ENCODE measurements at regions not wholly inside any gene's neighbourhood (a gene's known extent, or its start where the extent isn't known, plus 50 kb on each side); places are given as distances from the start of the nearest gene placed in this dataset.

DNA sequence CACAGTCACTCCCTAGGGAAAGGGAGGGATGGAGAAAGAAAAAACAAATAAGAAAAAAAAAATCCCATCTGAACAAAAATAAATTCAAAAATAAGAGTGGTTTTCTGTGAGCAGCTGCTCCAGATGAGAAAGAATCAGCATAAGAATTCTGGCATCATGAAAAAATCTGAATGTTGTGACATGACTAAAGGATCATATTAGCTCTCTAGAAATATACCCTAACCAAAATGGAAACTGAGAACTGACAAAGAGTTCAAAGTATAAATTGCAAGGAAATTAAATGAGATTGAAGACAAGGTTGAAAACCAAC, 579.0 kb downstream of the UQCRFS1 start:
- intact Hi-C loops (cut with micrococcal nuclease) (no loop called here), dilution Hi-C loops (cut with MboI; ENCODE audit: extremely low pct_ligation_motif_present, low sequenced_read_pairs) (no loop called here)
- TF ChIP-seq JUN (IDR thresholded peaks at IDR 0.05; ENCODE audit: borderline replicate concordance, insufficient read depth, insufficient read length, low read depth) (no peak), GATA2 (IDR thresholded peaks at IDR 0.05; ENCODE audit: insufficient read depth, insufficient read length, low read depth, low read length) (no peak), EZH2 (IDR thresholded peaks at IDR 0.05; ENCODE audit: borderline replicate concordance, low read depth, low read length, severe bottlenecking) (no peak), POLR2AphosphoS5 (IDR thresholded peaks at IDR 0.05; ENCODE audit: insufficient read depth, low read depth, low read length) (no peak), MYC (IDR thresholded peaks at IDR 0.05; ENCODE audit: low read depth, low read length) (no peak)
- TF ChIP-seq, protein P1, sequence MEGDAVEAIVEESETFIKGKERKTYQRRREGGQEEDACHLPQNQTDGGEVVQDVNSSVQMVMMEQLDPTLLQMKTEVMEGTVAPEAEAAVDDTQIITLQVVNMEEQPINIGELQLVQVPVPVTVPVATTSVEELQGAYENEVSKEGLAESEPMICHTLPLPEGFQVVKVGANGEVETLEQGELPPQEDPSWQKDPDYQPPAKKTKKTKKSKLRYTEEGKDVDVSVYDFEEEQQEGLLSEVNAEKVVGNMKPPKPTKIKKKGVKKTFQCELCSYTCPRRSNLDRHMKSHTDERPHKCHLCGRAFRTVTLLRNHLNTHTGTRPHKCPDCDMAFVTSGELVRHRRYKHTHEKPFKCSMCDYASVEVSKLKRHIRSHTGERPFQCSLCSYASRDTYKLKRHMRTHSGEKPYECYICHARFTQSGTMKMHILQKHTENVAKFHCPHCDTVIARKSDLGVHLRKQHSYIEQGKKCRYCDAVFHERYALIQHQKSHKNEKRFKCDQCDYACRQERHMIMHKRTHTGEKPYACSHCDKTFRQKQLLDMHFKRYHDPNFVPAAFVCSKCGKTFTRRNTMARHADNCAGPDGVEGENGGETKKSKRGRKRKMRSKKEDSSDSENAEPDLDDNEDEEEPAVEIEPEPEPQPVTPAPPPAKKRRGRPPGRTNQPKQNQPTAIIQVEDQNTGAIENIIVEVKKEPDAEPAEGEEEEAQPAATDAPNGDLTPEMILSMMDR (IDR thresholded peaks at IDR 0.05; ENCODE audit: extremely low read depth in 1 of 2, insufficient read depth in 1 of 2, low read depth in 1 of 2, low read length in 2 of 2): no peak
- TF ChIP-seq, protein P2, sequence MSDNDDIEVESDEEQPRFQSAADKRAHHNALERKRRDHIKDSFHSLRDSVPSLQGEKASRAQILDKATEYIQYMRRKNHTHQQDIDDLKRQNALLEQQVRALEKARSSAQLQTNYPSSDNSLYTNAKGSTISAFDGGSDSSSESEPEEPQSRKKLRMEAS (IDR thresholded peaks at IDR 0.05; ENCODE audit: insufficient read depth, insufficient read length): no peak
- Histone ChIP-seq H3K9ac (replicated peaks; ENCODE audit: extremely low read depth, insufficient read depth, low read length) (no peak overlapping the region), H3K4me1 (ENCODE audit: control insufficient read depth, extremely low read depth, insufficient read depth, low read length) (no peaks in the 10 kb centered on the region), H3K27ac (ENCODE audit: insufficient read depth, low read depth, low read length) (no peak overlapping the region), H3K36me3 (ENCODE audit: control insufficient read depth in 2 of 2, extremely low read depth in 1 of 2, insufficient read depth in 2 of 2, low read length in 2 of 2) (no peaks in the 10 kb centered on the region), H3K9me3 (replicated peaks; ENCODE audit: control insufficient read depth, insufficient read depth, low read length) (no peaks in the 10 kb centered on the region), H3K79me2 (ENCODE audit: control insufficient read depth, insufficient read depth, low read length) (no peaks in the 10 kb centered on the region), H4K20me1 (replicated peaks; ENCODE audit: control insufficient read depth, extremely low read depth, insufficient read depth, low read length) (no peaks in the 10 kb centered on the region), H3K4me2 (ENCODE audit: insufficient read depth, low read length) (no peak overlapping the region), H3K9me1 (replicated peaks; ENCODE audit: control insufficient read depth, extremely low read depth, insufficient read depth, low read length) (no peaks in the 10 kb centered on the region), H3K27me3 (ENCODE audit: control insufficient read depth in 2 of 2, insufficient read depth in 2 of 2, low read length in 2 of 2) (no peaks in the 10 kb centered on the region), H2AFZ (ENCODE audit: low read depth, low read length) (no peak overlapping the region), H3K4me3 (replicated peaks in 1 of 3; ENCODE audit: insufficient read depth in 1 of 3, low read depth in 1 of 3, low read length in 3 of 3) (no peak overlapping the region)
- ChIA-PET POLR2A (no interaction called here), CTCF (no interaction called here)
- DNase-seq (ENCODE audit: low read depth, low spot score) (no peak), FAIRE-seq (no peak)
- no TSS peak for BruUV-seq (replicated peaks)

Measured in endothelial cell of umbilical vein (primary cell).